ENCODE measurements at regions not wholly inside any gene's neighbourhood (a gene's known extent, or its start where the extent isn't known, plus 50 kb on each side); places are given as distances from the start of the nearest gene placed in this dataset.

GRCh38 chr1:245036102-245036501, 118.7 kb upstream of the KIF26B start:
- H3K4me3 ChIP-seq = no peak overlapping the region
- no peaks in the 10 kb centered on the region for H3K36me3 ChIP-seq
- H3K4me1 ChIP-seq = no peaks in the 10 kb centered on the region
- TF ChIP-seq EP300 (IDR thresholded peaks at IDR 0.05) = no peak
- TF ChIP-seq POLR2A (IDR thresholded peaks at IDR 0.05) = no peak
- no peak for TF ChIP-seq POLR2AphosphoS5 (IDR thresholded peaks at IDR 0.05)
- TF ChIP-seq CTCF (IDR thresholded peaks at IDR 0.05) = no peak
- peaks cover 0 to 4% (median 0%) of the 10 kb centered on the region in 4 donors for H3K9me3 ChIP-seq
- DNase-seq = no peak
- WGBS, 5 donors = 92 to 96% (median 96%) methylated on average over 1 of the region's 1 CpG
- intact Hi-C loops (cut with DNase I; ENCODE audit: low total_unique reads) = no loop called here
- H3K27ac ChIP-seq = no peak overlapping the region
- H3K27me3 ChIP-seq = no peaks in the 10 kb centered on the region

- intact Hi-C loops (cut with DNase I; ENCODE audit: low total_unique reads) = no loop called here
- Histone ChIP-seq H3K27ac (no peak overlapping the region), H3K4me1 (no peaks in the 10 kb centered on the region), H3K4me3 (no peak overlapping the region), H3K27me3 (no peaks in the 10 kb centered on the region), H3K9me3 (no peaks in the 10 kb centered on the region), H3K36me3 (no peaks in the 10 kb centered on the region)
- no peak for TF ChIP-seq EP300 (IDR thresholded peaks at IDR 0.05)
- TF ChIP-seq POLR2A (IDR thresholded peaks at IDR 0.05) = no peak
- TF ChIP-seq POLR2AphosphoS5 (IDR thresholded peaks at IDR 0.05) = no peak
- TF ChIP-seq CTCF (IDR thresholded peaks at IDR 0.05) = no peak
- DNase-seq = no peak
- WGBS, 5 donors = 83 to 96% (median 89%) methylated on average over 3 of the region's 3 CpGs
Measured at GRCh38 chr1:245031041-245031440, 123.7 kb upstream of the KIF26B start.

GRCh38 chr1:245026247-245026646, 128.5 kb upstream of the KIF26B start:
- no peak overlapping the region for H3K27ac ChIP-seq
- H3K4me1 ChIP-seq = no peaks in the 10 kb centered on the region
- 83 to 86% (median 84%) methylated on average over 3 of the region's 3 CpGs for WGBS, 5 donors
- intact Hi-C loops (cut with DNase I; ENCODE audit: low total_unique reads) = no loop called here
- no peaks in the 10 kb centered on the region for H3K27me3 ChIP-seq
- no peaks in the 10 kb centered on the region for H3K36me3 ChIP-seq
- no peak overlapping the region for H3K4me3 ChIP-seq
- no peak for DNase-seq
- H3K9me3 ChIP-seq = no peaks in the 10 kb centered on the region
- no peak for TF ChIP-seq CTCF (IDR thresholded peaks at IDR 0.05)
- TF ChIP-seq POLR2A (IDR thresholded peaks at IDR 0.05) = no peak
- TF ChIP-seq POLR2AphosphoS5 (IDR thresholded peaks at IDR 0.05) = no peak
- no peak for TF ChIP-seq EP300 (IDR thresholded peaks at IDR 0.05)

- H3K4me3 ChIP-seq = no peak overlapping the region
- no peaks in the 10 kb centered on the region for H3K4me1 ChIP-seq
- no peak overlapping the region for H3K27ac ChIP-seq
- no peaks in the 10 kb centered on the region for H3K9me3 ChIP-seq
- 83 to 96% (median 94%) methylated on average over 6 of the region's 6 CpGs for WGBS, 5 donors
- TF ChIP-seq EP300 (IDR thresholded peaks at IDR 0.05) (no peak), POLR2A (IDR thresholded peaks at IDR 0.05) (no peak), POLR2AphosphoS5 (IDR thresholded peaks at IDR 0.05) (no peak), CTCF (IDR thresholded peaks at IDR 0.05) (no peak)
- H3K27me3 ChIP-seq = no peaks in the 10 kb centered on the region
- DNase-seq = no peak
- no peaks in the 10 kb centered on the region for H3K36me3 ChIP-seq
- intact Hi-C loops (cut with DNase I; ENCODE audit: low total_unique reads) = no loop called here
Measured at GRCh38 chr1:245025525-245025924, 129.3 kb upstream of the KIF26B start.

Measured in stomach (tissue), 8 donors.